ENCODE measurements at regions not wholly inside any gene's neighbourhood (a gene's known extent, or its start where the extent isn't known, plus 50 kb on each side); places are given as distances from the start of the nearest gene placed in this dataset.

DNA sequence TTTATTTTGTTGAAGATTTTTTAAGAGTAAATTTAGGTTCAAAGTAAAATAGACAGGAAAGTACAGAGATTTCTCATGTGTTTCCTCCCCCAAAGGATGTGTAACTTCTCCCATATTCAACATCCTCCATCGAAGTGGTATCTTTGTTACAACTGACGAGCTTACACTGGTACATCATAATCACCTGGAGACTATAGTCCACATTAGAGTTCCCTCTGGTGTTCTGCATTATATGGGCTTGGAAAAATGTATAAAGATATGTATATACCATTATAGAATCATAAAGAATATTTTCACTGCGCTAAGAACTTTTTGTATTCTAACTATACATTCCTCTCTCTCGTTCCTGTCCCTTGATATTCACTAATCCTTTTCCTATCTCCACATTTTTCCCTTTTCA, 203.7 kb downstream of the AMY1C start:
- Histone ChIP-seq H3K4me3 (no peak overlapping the region), H3K36me3 (no peaks in the 10 kb centered on the region), H3K27ac (no peak overlapping the region), H3K27me3 (replicated peaks; ENCODE audit: insufficient read depth) (no peaks in the 10 kb centered on the region), H3K9me3 (no peaks in the 10 kb centered on the region), H3K4me1 (replicated peaks) (no peaks in the 10 kb centered on the region)
- 71% methylated on average over 4 of the region's 4 CpGs for WGBS
- DNase-seq (ENCODE audit: low spot score), result no peak
- intact Hi-C loops (cut with DNase I), result no loop called here
- TF ChIP-seq POLR2AphosphoS5 (IDR thresholded peaks at IDR 0.05), result no peak
- no peak for TF ChIP-seq POLR2A (IDR thresholded peaks at IDR 0.05)
- TF ChIP-seq, protein P1, sequence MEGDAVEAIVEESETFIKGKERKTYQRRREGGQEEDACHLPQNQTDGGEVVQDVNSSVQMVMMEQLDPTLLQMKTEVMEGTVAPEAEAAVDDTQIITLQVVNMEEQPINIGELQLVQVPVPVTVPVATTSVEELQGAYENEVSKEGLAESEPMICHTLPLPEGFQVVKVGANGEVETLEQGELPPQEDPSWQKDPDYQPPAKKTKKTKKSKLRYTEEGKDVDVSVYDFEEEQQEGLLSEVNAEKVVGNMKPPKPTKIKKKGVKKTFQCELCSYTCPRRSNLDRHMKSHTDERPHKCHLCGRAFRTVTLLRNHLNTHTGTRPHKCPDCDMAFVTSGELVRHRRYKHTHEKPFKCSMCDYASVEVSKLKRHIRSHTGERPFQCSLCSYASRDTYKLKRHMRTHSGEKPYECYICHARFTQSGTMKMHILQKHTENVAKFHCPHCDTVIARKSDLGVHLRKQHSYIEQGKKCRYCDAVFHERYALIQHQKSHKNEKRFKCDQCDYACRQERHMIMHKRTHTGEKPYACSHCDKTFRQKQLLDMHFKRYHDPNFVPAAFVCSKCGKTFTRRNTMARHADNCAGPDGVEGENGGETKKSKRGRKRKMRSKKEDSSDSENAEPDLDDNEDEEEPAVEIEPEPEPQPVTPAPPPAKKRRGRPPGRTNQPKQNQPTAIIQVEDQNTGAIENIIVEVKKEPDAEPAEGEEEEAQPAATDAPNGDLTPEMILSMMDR (IDR thresholded peaks at IDR 0.05), result no peak

DNA sequence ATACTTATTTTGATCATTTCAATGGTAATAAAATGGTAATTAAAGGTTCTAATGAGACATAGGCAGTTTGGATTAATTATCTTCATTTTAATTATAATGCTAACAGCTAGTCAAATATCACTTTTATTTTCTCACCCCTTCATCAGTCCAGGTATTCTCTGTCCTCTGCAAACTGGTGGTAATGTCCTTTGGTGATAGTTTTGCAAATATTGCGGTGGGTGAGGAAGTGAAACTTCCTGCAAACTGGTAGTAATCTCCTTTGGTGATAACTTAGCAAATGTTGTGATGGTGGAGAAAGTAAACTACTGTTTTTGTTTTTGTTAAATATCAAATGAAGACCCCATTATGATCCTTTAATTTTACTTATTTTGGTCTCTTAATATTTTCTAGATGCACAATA, 209.0 kb downstream of the AMY1C start:
- no peak overlapping the region for H3K4me3 ChIP-seq
- no peak overlapping the region for H3K27ac ChIP-seq
- WGBS, result 90% methylated on average over 1 of the region's 1 CpG
- H3K9me3 ChIP-seq, result no peaks in the 10 kb centered on the region
- no peaks in the 10 kb centered on the region for H3K4me1 ChIP-seq (replicated peaks)
- TF ChIP-seq, protein P1 (IDR thresholded peaks at IDR 0.05), result no peak
- TF ChIP-seq POLR2A (IDR thresholded peaks at IDR 0.05) (no peak), POLR2AphosphoS5 (IDR thresholded peaks at IDR 0.05) (no peak)
- no peaks in the 10 kb centered on the region for H3K27me3 ChIP-seq (replicated peaks; ENCODE audit: insufficient read depth)
- H3K36me3 ChIP-seq, result no peaks in the 10 kb centered on the region
- intact Hi-C loops (cut with DNase I), result no loop called here
- DNase-seq (ENCODE audit: low spot score), result no peak

DNA sequence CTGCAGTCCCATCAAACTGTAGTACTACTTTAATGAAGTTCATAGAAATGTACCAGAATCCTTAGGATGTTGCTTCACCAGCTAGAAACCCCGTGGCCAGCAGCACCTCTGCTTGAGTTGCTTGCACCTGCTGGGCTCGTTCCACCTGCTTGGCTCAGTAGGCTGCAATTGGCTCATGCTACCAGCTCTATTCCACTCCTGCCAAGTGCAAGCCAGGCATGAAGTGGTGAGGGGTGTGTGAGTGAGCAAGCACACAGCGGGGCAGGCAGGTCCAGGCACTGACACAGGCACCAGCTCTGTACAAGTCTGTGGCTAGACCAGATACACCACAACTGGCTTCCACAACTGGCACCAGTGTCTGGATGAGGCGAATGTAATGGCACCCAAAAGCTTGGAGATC, 209.9 kb downstream of the AMY1C start:
- DNase-seq (ENCODE audit: low spot score), result no peak
- H3K36me3 ChIP-seq, result no peaks in the 10 kb centered on the region
- intact Hi-C loops (cut with DNase I), result no loop called here
- no peak overlapping the region for H3K27ac ChIP-seq
- H3K27me3 ChIP-seq (replicated peaks; ENCODE audit: insufficient read depth), result no peaks in the 10 kb centered on the region
- H3K9me3 ChIP-seq, result no peaks in the 10 kb centered on the region
- H3K4me1 ChIP-seq (replicated peaks), result no peaks in the 10 kb centered on the region
- TF ChIP-seq, protein P1 (IDR thresholded peaks at IDR 0.05), result no peak
- no peak for TF ChIP-seq POLR2A (IDR thresholded peaks at IDR 0.05)
- no peak for TF ChIP-seq POLR2AphosphoS5 (IDR thresholded peaks at IDR 0.05)
- WGBS, result 87% methylated on average over 4 of the region's 4 CpGs
- no peak overlapping the region for H3K4me3 ChIP-seq

DNA sequence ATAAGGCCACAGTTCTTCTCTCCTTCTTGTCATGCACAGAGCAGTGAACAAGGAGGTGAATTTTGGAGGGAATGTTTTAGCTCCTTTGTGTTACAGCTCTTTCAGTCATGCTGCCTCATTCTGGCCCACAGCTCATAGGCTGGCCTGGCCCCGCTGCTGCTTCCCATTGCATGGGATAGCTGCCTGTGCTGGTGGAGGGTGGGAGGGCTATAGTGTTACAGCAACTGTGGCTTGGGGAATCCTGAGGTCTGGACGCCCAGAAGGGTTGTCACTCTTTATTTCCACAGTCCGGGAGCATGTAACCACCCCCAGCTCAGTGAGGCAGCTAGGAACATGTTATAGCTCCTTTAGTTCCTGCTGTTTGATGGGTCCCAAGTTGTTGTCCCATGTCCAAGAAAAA, 210.3 kb downstream of the AMY1C start:
- H3K36me3 ChIP-seq, result no peaks in the 10 kb centered on the region
- no peaks in the 10 kb centered on the region for H3K9me3 ChIP-seq
- no peaks in the 10 kb centered on the region for H3K27me3 ChIP-seq (replicated peaks; ENCODE audit: insufficient read depth)
- TF ChIP-seq POLR2A (IDR thresholded peaks at IDR 0.05) (no peak), POLR2AphosphoS5 (IDR thresholded peaks at IDR 0.05) (no peak)
- TF ChIP-seq, protein P1 (IDR thresholded peaks at IDR 0.05), result no peak
- H3K4me1 ChIP-seq (replicated peaks), result no peaks in the 10 kb centered on the region
- no peak overlapping the region for H3K27ac ChIP-seq
- intact Hi-C loops (cut with DNase I), result no loop called here
- 83% methylated on average over 3 of the region's 3 CpGs for WGBS
- DNase-seq (ENCODE audit: low spot score), result no peak
- no peak overlapping the region for H3K4me3 ChIP-seq

DNA sequence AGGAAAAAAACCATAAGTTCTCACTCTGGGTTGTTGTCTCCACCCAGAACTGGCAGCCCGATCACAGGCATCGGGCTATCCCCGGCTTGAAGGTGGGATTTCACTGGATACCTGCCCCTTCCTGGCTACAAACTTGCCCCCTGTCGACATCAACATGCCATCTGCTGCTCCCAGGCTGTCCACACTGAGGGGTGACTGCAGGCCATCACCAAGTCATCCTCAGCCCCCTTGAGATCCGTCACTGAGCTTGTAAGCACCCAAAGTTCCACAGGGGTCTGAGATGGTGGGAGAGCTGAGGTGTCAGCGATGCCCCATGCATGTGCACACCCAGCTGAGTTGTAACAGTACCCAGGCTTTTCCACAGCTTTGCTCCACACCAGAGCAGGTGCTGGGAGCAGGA, 211.0 kb downstream of the AMY1C start:
- H3K4me1 ChIP-seq (replicated peaks), result no peaks in the 10 kb centered on the region
- H3K36me3 ChIP-seq, result no peaks in the 10 kb centered on the region
- H3K9me3 ChIP-seq, result no peaks in the 10 kb centered on the region
- no peak for DNase-seq (ENCODE audit: low spot score)
- H3K27ac ChIP-seq, result no peak overlapping the region
- H3K27me3 ChIP-seq (replicated peaks; ENCODE audit: insufficient read depth), result no peaks in the 10 kb centered on the region
- no peak overlapping the region for H3K4me3 ChIP-seq
- 94% methylated on average over 5 of the region's 6 CpGs for WGBS
- intact Hi-C loops (cut with DNase I), result no loop called here
- no peak for TF ChIP-seq POLR2AphosphoS5 (IDR thresholded peaks at IDR 0.05)
- TF ChIP-seq, protein P1 (IDR thresholded peaks at IDR 0.05), result no peak
- TF ChIP-seq POLR2A (IDR thresholded peaks at IDR 0.05), result no peak
